A673 (cell line): ENCODE measurements at regions not wholly inside any gene's neighbourhood (a gene's known extent, or its start where the extent isn't known, plus 50 kb on each side); places are given as distances from the start of the nearest gene placed in this dataset.

Source experiments
- EZH2 ChIP-seq: fragments of 200-600 bp; sonication (generic); IDR thresholded peaks from 2 replicates; pipeline ENCODE4 v1.6.1; 2017; ENCODE audit warnings: borderline replicate concordance, low read depth, mild to moderate bottlenecking, mixed read lengths, antibody characterized with exemption, low read length; ENCODE audit not compliant: poor library complexity, severe bottlenecking
- TF ChIP-seq, protein P1 (sequence below): fragments of 300-800, 200-600 bp; sonication (generic); conservative IDR thresholded peaks from 2 replicates; pipeline ENCODE4 v1.5.1; 2017; ENCODE audit warnings: low read depth, mild to moderate bottlenecking, antibody characterized with exemption, low read length, moderate library complexity, mixed read lengths

- TF ChIP-seq, protein P1, sequence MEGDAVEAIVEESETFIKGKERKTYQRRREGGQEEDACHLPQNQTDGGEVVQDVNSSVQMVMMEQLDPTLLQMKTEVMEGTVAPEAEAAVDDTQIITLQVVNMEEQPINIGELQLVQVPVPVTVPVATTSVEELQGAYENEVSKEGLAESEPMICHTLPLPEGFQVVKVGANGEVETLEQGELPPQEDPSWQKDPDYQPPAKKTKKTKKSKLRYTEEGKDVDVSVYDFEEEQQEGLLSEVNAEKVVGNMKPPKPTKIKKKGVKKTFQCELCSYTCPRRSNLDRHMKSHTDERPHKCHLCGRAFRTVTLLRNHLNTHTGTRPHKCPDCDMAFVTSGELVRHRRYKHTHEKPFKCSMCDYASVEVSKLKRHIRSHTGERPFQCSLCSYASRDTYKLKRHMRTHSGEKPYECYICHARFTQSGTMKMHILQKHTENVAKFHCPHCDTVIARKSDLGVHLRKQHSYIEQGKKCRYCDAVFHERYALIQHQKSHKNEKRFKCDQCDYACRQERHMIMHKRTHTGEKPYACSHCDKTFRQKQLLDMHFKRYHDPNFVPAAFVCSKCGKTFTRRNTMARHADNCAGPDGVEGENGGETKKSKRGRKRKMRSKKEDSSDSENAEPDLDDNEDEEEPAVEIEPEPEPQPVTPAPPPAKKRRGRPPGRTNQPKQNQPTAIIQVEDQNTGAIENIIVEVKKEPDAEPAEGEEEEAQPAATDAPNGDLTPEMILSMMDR, result no peak
- no peak for TF ChIP-seq EZH2
Observed at GRCh38 chr11:110984693-110985092, 260.8 kb upstream of the POU2AF2 start.
